ENCODE measurements at regions not wholly inside any gene's neighbourhood (a gene's known extent, or its start where the extent isn't known, plus 50 kb on each side); places are given as distances from the start of the nearest gene placed in this dataset.

DNA sequence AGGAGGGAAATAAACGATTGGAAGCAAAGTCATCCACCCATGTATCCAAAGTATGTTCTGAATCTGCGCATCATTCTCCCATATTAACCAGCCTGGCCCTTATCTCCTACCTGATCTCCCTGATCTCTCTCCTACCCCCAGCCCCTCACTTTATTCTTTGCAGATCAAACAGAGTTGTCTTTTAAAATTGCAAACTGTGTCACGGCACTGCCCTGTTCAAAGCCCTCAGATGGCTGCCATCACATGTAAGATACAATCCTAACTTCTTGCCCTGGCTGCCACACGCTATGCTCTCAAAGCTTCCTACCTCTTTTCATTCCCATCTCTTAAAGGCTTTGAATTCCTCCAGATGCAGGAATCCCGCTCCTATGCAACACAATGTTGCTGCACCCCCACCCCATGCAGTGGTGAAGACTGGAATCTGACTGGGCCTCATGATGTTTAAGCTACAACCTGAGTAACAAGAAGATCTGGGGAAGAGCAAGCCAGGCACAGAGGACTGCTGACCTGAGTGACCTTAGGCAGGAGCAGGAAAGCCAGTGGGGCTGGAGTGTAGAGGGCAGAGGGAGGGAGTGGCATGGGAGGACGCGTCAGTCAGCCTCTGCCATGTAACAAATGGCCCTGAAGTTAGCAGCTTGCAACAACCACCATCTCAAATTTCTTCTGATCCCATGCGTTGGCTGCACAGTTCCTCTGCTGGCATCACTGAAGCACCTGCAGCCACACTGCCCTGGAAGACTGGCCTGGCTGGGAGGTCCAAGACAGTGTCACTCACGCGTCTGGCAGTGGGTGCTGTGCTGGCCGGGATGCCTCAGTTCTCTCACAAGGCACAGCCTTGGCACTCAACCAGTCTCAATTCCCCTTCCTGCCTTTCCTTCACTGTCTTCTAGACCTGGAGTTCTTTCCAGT lies 382.8 kb downstream of the BCL11B start:
- DNase-seq: no peak

DNA sequence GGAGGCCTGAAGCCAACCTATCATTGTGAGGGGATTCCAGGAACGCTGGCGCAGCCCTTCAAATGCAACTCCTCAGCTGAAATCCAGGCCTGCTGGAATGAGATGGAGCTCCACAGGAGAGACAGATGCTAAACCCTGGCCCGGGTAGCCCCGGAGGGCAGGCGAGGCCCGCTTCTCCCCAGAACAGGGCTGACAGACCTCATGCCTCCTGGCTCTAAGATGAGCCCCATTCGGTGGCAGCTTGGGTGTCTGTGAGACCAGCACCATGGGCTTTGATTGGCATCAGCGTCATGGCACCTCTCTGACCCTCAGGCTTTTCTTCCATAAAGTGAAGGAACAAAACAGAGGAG lies 382.2 kb downstream of the BCL11B start:
- DNase-seq: no peak

DNA sequence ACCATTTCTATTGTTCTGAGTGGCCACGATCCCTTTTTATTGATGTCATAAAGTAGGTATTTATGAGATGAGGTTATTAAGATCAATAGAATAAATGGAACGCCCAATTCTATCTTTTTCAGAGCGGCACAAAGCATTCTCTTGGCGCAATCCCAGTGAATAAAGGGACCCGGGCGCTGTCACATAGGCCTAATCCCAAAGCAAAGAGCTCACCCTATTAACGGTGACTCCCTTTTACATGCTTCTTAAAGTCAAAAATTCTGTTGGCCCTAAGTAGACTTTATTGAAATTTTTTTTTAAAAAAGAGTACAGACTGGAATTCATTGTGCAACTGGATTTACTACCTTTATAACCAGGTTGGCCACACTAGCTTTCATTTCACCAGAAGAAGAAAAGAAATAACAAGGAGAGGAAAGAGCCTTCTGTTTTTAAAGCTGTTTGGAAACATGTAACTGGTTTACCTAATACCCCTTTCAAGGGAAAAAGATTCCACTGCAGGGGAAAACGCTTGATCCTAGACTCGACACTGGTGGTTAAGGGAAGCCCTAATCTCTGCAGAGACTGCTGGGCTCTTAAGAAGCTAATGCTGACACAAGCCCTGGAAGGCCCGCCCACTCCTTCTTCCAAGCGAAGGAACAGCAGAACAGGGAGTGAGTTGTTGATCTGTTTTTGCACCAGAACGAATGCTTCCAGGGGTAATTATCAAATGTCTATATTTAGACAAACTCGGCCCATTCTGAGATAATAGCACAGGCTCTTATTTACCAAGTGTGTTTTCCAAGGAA lies 381.2 kb downstream of the BCL11B start:
- DNase-seq: no peak

DNA sequence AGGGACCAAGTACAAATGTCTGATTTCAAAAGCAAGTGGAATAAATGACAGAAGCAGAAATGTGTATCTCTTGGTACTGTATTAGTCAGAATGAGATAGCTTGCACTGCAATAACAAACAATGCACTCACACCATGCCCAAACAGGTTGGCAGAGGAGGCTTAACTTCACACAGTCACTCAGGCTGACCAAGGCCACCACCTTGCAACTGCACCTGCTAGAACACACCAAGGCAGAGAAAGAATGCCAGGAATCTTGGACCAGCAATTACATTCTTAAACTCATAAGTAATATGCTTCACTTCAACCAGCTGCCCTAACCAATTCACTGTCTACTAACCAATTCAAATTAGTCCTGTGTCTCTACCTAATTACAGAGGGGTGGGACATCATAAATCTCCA lies 378.3 kb downstream of the BCL11B start:
- DNase-seq: no peak

DNA sequence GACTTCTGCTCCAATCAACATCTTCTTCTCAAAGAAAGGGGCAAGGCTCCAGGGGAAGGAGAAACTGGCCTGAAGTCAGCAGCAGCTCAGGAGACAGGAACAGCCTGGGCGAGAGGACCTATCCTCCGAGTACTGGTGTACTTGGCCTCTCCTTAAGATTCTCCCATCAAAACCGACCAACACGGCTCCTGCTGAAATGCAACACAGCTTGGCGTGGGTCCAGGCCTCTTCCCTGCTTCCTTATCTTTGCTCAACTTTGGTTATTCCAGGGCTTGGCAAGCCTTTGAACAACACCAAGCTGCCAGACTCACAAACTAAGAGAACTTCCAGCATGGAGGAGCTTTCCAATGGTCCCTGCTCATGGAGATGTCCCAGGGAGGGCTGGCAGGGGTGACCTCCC lies 377.4 kb downstream of the BCL11B start:
- DNase-seq: no peak

DNA sequence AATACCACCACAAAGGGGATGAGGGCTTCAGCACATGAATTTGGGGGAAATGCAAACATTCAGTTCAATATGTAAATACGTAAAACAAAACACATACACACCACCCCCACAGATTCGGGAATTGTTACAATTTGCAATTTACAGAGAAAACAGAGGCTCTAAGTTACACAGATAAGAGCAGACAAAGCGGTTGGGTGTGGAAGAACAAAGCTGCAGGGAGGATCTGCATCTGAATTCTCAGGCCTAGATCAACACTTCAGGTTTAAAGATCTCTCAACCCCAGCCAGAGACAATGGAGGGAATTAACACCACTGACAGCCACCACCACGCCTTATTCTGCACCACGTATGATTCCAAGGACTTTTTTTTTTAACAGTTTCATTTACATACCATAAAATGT lies 375.5 kb downstream of the BCL11B start:
- no peak for DNase-seq

DNA sequence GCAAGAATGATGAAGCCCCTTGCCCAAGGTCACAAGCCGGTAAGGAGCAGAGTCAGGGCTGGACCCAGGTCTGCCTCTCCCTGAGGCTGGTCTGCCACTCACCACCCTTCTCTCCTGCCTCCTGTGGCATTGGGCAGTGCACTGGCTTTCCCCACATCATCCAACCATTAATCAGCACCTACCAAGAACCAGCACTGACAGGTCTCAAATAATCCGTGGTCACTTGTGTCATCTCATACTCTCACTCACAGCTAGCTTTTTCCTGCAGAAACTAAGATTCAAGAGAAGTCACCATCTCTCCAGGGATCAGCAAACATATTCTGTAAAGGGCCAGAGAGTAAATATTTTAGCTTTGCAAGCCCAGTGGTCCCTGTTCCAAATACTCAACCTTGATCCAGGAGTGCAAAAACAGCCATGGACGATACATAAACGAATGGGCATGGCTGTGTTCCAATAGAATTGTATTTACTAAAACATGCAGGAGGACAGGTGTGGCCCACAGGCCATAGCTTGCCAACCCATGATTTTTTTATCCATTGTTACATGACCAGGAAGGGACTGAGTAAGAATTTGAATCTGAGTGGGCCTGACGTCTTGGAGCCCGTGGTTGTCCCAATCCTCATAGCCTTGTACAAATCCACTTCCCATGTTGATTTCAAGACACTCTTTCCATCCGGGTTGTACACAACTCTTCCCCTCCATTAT lies 374.2 kb downstream of the BCL11B start:
- no peak for DNase-seq

DNA sequence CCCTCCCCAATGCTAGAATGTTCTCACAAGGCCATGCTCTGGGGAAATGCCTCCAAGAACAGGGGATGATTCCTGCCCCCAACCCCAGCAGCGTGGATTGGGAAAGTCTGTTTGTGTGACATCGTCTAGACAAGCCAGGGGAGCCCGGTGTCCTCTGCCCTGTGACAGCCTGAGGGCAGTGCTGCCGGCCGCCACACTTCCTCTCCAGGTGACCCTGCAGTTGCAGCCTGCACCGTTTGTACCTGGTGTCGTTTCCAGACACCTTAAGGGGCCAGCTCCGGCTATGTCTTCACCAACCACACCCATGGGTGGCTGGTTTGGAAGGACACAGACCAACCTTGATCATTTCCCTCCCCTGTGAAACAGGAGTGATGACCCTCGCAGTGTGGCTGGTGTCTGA lies 372.6 kb downstream of the BCL11B start:
- DNase-seq: peak; percentile 68

DNA sequence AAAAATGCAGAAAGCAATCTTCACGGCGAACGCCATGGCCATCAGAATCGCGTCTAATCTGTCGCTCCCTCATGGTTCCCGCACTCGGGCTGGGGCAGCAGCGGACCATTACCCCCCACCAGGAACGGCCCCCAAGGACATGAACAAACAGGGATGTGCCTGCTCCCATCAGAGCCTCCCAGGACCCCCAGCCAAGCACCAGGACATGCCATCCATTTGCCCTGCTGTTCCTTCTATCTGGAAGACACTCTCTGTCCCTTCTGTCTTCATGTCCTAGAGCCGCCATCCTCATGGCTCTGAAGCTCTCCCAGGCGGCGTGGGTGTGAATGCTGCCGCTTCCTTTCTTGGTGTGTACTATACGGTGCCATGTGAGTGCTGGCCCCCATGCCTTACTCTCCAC lies 371.8 kb downstream of the BCL11B start:
- DNase-seq: no peak

DNA sequence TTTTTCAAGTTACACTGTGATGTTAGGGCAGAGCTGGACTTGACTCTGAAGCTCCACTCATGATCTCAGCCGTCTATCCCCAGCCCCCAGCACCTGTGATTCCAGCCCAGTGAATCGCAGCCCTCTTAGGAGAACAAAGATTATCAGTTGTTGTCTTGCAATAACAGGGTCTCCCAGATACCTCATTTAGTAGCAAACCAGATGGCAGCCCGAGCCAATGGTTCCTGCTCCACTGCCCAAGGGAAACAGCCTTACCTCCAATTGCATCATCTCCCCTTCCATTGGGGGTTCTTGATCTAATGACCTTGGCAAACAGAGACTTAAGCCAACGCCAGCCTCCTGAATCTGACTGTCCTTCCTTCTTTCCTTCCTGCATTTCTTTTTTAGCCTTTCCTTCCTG lies 371.2 kb downstream of the BCL11B start:
- no peak for DNase-seq

DNA sequence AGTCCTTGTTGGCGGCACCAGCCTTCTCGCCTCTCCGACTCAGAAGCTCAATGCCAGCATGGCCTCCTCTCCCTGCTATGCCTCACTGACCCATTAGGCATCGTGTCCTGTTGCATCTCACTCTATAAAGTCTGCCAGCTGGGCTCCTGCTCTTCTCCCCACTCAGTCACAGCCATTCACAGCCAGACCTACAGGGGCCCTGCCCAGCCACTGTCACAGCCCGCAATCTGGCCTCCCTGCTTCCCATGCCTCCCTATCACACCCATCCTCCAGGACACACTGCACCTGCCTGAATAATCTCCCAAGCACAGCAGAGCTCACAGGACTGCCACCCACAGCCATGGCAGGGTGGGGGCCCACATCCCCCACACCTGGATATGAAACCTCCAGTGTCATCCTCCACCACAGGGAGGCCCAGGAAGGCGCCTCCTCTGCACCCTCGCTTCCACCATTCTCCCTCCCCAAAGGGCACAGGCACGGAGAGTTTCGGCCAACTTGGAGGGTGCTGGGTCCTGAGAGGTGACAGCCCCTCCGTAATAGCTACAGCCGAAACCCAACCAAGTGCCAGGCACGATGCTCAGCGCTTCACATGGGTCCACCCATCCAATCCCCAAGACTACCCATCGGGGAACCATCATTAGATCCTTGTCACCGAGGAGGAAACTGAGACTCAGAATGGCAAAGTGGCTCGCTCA lies 370.3 kb downstream of the BCL11B start:
- DNase-seq: no peak

DNA sequence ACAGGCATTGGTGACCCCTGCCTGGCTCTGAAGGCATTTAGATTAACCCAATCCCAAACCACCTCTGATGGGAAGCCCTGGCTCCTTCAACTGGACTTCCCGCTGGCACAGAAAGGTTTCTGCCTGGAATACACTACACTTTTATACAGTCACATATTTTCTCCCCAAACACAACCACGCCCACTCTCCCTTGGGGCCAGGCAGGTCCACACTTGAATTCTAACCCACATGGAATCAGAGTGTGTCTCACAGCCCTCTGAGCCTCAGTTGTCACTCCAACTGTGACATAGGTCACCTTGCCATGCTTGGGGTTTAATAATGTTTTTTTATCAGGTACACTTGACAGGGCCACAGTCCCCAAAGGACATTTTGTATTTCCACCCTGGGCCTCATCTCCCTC lies 368.6 kb downstream of the BCL11B start:
- no peak for DNase-seq

DNA sequence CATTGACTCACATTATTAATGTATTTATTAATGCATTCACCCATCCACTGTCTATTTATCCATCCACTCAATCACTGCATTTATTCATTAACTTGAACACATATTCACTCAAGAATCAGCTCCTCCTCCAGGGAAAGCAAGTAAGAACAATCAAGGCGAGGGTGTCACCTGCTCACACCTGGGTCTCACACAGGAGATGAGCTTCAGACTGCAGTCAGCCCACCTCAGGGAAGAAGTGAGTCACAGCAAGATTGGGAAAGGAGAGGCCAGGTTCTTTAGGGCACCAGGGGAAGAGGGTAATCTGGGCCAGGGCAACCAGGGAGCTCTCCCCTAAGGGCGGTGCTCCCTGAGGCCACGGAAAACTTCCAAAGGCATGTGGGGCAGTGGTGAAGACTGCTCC lies 367.3 kb downstream of the BCL11B start:
- no peak for DNase-seq

DNA sequence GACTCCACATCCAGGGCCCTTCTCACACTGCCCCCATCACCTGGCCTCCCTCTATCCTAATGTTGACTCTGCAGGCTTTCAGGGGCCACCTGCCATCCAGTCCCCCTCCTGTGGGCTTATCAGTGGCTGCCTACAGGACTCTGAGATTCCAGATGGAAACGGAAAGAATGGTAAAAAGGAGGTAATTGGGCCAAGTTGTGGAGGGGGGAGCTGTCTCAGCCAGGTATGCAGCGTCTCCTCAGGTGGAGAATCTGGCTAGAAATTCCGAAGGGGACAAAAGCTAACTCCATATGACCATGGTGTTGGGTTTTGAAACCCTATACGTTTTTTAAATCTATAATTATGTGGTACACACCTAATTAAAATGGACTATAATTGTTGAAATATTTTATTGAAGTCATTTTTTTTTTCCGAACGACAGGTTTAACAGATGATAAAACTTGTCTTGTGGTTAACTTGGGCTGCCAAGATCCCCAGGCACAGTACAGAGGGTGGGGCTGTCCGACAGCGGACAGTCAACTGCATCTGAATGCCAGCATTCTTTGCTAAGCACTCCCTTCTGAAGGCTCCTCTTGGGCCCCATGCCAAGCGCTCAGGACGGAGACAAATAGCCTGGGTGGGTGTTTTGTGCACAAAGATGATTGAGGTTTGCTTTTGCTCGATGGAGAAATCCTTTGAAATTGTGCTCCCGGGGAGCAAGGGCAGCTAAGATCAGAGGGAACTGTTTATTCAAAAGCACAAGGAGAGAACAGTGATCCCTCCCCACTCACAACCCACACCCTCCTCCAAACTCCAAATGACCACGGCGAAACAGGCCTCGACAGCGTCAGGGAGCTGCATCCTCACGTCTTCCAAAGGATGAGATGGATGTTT lies 365.6 kb downstream of the BCL11B start:
- no peak for DNase-seq

DNA sequence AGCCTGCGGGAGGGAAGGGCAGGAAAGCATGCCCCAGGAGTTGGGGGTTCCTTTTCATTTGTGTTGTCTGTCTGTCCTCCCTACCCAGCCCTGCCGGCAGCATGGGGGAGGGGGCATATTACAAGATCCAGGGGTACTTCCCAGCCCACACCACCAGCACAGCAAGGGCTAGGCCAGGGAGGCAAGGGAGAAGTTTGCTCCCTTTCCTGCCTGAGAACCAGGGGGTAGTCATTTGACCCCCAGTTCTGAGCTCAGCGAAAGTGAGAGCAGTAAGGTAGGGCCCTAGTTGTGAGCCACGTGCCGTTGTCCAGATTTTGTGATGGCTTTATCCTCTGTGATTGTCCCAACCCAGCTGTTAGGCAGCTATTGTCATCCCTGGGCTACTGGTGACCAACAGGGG lies 364.7 kb downstream of the BCL11B start:
- DNase-seq: no peak

DNA sequence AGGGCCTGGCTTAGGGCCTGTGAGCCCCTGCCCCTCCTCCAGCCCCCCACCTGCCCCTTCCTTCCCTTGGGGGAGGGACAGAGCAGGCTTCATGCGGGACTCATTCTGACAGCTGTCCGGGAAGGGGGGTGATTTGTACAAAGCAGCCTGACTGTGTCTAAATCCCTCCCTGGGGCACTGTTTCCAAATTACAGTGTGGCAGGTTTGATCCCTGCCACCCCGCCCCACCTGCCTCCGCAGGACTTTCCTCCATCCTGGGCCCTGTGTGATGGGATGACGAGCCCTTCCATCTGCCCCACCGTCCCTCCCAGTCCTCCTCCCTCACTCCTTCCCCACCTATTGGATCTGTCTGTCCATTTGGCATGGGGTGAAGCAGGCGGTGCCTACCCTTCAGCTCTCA lies 363.9 kb downstream of the BCL11B start:
- no peak for DNase-seq

DNA sequence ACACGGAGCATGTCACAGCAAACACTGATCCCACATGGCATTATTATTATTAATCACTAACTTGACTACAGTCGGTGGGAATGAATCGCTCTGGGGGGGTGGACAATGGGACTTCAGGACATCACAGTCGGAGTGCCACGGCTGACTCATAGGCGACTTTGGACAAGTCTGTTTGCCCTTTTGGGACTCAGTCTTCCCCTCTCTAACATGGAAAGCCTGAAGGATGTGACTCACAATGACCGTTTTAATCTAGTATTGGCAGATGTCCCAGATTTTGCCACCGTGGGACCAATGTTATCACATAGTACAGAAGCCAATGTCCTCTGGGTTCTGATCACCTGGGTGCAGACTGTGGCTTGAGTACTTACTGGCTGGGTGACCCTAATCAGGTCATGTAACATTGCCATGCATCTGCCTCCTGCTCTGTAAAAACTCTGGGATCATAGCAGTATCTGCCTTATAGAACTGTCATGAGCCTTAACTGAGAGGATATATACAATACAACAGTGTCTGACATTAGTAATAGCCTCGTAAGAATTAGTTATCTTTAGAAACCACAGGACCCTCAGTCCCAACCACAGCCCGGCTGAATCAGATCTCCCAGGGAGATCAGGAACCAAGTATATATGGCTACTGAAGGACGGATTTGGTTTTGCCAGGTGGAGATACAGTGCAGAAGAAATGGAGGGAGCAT lies 362.6 kb downstream of the BCL11B start:
- DNase-seq: no peak

DNA sequence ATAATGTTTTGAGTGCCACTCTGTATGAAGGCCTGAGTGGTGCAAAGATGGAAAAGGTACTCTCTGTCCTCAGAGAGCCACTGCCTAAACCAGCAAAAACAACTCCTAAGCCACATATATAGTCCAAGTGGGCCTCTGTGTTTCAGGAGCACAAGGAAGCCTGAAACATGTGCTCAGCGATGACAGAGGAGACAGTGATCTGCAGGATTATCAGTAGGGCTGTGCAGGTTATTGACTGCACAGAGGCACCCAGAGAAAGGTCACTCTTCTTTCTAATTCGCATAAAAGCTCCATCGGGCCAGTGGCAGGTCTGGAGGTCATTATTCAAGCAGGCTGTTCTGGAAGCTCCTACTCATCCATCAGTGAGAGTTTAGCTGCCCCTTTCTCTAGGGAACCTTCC lies 361.9 kb downstream of the BCL11B start:
- DNase-seq: no peak

DNA sequence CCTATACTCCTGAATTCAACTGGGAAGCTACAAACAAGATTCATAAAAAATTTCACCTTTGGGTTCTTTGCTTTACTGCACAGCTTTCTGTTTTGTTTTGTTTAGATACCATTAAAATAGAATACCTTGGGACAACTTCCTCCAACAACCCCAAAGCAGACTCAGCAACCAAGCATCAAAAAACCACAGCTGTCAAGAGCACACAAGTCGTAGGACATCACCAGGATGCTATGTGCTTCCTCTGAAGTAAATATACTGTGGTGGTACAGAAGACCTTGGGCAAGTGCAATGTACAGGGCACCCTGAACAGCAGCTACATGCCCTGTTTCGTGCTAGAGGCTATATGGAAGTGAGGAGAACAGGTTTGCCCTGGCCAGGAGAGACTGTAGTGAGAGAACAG lies 359.3 kb downstream of the BCL11B start:
- DNase-seq: no peak

DNA sequence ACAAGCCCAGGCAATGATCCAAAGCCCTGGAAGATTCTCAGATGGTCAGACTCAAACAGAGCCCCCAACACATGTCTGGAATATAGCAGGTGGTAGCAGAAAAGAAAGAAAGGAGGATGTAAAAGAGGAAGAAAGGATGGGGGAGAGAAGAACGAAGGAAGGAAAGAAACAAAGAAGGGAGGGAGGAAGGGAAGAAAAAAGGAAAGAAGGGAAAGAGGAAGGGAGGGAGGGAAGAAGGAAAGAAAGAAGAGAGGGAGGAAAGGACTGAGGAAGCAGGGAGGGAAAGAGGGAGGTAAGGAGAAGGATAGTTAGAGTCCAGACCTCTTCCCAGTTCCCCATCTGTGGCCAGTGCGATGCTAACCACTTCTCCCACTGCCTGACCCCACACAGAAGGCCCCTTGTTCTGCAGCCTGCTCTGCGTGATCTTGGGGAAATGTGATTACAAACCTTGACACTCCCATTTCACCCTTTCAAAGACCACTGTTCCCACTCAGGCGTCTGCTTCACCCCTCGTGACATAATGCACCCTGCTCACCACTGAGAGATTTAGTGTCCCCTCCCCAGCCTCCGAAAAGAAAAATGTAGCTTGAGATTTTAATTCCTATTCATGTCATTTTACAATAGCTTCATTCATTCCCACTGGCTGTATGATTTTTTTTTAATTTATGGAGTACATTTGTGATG lies 357.9 kb downstream of the BCL11B start:
- DNase-seq: no peak

DNA sequence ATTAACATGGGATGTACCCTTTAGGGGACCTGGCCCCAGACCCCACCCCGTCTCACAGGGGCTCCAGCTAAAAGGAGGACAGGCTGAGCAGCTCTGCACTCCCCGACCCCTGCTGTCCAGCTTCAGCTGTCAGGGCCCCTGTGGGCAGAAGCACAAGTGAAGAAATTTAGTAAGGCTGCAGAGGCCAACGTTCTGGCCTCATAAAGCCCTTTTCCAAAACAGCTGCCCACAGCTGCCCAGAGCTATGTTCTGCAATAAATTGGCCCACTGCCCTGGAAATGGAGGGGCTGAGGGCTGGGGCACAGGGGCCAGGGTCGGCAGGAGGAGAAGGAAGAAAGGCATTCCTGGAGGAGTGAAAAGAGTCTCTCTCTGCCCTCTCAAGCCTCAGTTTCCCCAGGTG lies 357.1 kb downstream of the BCL11B start:
- DNase-seq: no peak
